Activated CD8-positive, alpha-beta T cell treated with anti-CD3 and anti-CD28 coated beads, Interleukin-2, amount 10 ng/mL, durations not matched to agents 7 days and 5 days (primary cell): ENCODE measurements at regions not wholly inside any gene's neighbourhood (a gene's known extent, or its start where the extent isn't known, plus 50 kb on each side); places are given as distances from the start of the nearest gene placed in this dataset.

ENCODE experiments used
- ATAC-seq: fragments of 150-1000 bp; cut with Tn5 transposase; one replicate; pipeline ENCODE4 v1.10.0; 2021; ENCODE audit warnings: moderate library complexity
- CTCF ChIA-PET: fragments of 350-600 bp; sonication (Branson Sonifier 250); formaldehyde crosslinking; loops from one replicate; lab custom pipeline; 2021; ENCODE audit warnings: antibody characterized with exemption; lab: Charles Lee
- POLR2A ChIA-PET: fragments of 350-600 bp; sonication (Branson Sonifier 250); formaldehyde crosslinking; loops from one replicate; lab custom pipeline; 2021; ENCODE audit warnings: antibody characterized with exemption; lab: Charles Lee
- DNase-seq: peaks from one replicate; pipeline ENCODE4 v3.0.0-alpha.2; 2020
- H3K27ac Mint-ChIP-seq: one replicate; pipeline ENCODE4 v1.8.0; 2021; ENCODE audit warnings: mild to moderate bottlenecking, mixed read lengths
- H3K27me3 Mint-ChIP-seq: one replicate; pipeline ENCODE4 v1.8.0; 2021; ENCODE audit warnings: low read depth, mixed read lengths
- H3K36me3 Mint-ChIP-seq: one replicate; pipeline ENCODE4 v1.8.0; 2021; ENCODE audit warnings: low read depth, mixed read lengths
- H3K4me1 Mint-ChIP-seq: one replicate; pipeline ENCODE4 v1.8.0; 2021; ENCODE audit warnings: low read depth, mixed read lengths
- H3K4me3 Mint-ChIP-seq: one replicate; pipeline ENCODE4 v1.8.0; 2021; ENCODE audit warnings: mild to moderate bottlenecking, mixed read lengths
- H3K9me3 Mint-ChIP-seq: one replicate; pipeline ENCODE4 v1.8.0; 2022; ENCODE audit warnings: mixed read lengths; ENCODE audit not compliant: insufficient read depth

DNA sequence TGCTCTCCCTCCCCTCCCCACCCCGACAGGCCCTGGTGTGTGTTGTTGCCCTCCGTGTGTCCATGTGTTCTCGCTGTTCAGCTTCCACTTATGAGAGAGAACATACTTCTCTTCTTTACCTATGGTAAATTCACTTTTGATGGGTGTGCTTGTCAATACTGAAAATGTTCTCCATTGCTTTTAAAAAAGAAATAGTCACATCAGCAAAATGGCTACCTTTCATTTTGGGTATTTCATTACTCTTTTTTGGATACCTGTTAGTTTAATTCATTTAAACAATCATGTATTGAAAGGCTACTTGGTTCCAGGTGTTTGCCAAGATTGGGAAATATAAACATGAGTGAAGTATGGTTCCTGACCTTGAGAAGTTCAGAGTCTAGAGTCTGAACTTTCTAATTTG lies 107.4 kb upstream of the PITX2 start:
- Mint-ChIP-seq H3K27me3 (no peaks in the 10 kb centered on the region), H3K4me3 (no peak overlapping the region), H3K9me3 (no peaks in the 10 kb centered on the region), H3K36me3 (no peaks in the 10 kb centered on the region), H3K4me1 (no peaks in the 10 kb centered on the region), H3K27ac (no peak overlapping the region)
- CTCF ChIA-PET: no interaction called here
- POLR2A ChIA-PET: no interaction called here
- ATAC-seq (no peak), DNase-seq (no peak)

DNA sequence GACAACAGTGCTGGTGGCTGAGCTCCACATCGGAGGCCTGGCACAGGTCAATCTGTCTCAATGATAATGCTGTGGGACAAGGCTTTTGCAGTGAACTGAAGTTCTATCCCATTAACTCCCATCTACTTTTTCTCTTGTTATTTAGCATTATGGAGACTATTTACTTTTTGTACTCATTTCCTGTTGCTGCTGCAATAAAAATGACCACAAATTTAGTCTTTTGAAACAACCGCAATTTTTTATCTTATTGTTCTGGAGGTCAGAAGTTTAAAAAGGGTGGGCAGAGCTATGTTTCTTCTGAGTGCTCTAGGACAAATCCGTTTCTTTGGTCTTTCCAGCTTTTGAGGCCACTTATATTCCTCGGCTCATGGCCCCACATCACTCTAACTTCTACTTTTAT lies 111.0 kb upstream of the PITX2 start:
- H3K27ac Mint-ChIP-seq: no peak overlapping the region
- ChIA-PET CTCF (no interaction called here), POLR2A (no interaction called here)
- DNase-seq: no peak
- no peak for ATAC-seq
- no peaks in the 10 kb centered on the region for H3K36me3 Mint-ChIP-seq
- no peaks in the 10 kb centered on the region for H3K4me1 Mint-ChIP-seq
- H3K9me3 Mint-ChIP-seq: no peaks in the 10 kb centered on the region
- H3K4me3 Mint-ChIP-seq: no peak overlapping the region
- H3K27me3 Mint-ChIP-seq: no peaks in the 10 kb centered on the region

GRCh38 chr4:110735686-110736085 lies 112.8 kb upstream of the PITX2 start:
- Mint-ChIP-seq H3K36me3 (no peaks in the 10 kb centered on the region), H3K27me3 (no peaks in the 10 kb centered on the region), H3K27ac (no peak overlapping the region), H3K4me3 (no peak overlapping the region), H3K4me1 (no peaks in the 10 kb centered on the region), H3K9me3 (no peaks in the 10 kb centered on the region)
- CTCF ChIA-PET: interaction anchor here (0.6 kb wide), 1 partner anchor 72 kb away, joined by 3 read pairs; no protein-coding TSS in a partner anchor
- DNase-seq (no peak), ATAC-seq (no peak)
- POLR2A ChIA-PET: no interaction called here

- H3K4me3 Mint-ChIP-seq: no peak overlapping the region
- H3K4me1 Mint-ChIP-seq: no peaks in the 10 kb centered on the region
- POLR2A ChIA-PET: no interaction called here
- ATAC-seq (no peak), DNase-seq (no peak)
- CTCF ChIA-PET: no interaction called here
- H3K36me3 Mint-ChIP-seq: no peaks in the 10 kb centered on the region
- H3K27ac Mint-ChIP-seq: no peak overlapping the region
- no peaks in the 10 kb centered on the region for H3K9me3 Mint-ChIP-seq
- H3K27me3 Mint-ChIP-seq: no peaks in the 10 kb centered on the region
Observed at GRCh38 chr4:110737931-110738330, 115.1 kb upstream of the PITX2 start.

DNA sequence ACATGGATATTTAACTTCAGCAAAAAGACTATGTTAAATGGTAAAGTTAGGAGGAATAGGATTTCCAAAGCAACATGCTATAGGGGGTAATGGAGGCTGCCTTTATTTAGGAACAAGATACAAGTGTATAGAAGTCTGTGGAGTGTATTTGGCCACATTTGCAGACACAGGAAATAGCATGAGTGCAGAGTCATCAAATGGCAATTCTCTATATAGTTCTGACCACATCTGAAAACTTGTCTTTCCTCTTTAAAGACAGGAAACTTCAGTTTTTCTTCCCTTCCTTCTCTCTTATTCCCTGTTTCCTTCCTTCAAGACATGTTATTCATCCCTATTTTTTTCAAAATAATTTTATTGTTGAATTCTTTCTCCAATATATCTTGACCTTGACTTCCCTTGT lies 119.3 kb upstream of the PITX2 start:
- no peaks in the 10 kb centered on the region for H3K36me3 Mint-ChIP-seq
- no peaks in the 10 kb centered on the region for H3K27me3 Mint-ChIP-seq
- POLR2A ChIA-PET: no interaction called here
- no peak overlapping the region for H3K27ac Mint-ChIP-seq
- DNase-seq (no peak), ATAC-seq (no peak)
- no peaks in the 10 kb centered on the region for H3K9me3 Mint-ChIP-seq
- H3K4me1 Mint-ChIP-seq: no peaks in the 10 kb centered on the region
- no peak overlapping the region for H3K4me3 Mint-ChIP-seq
- CTCF ChIA-PET: no interaction called here

GRCh38 chr4:110748071-110748470 lies 125.2 kb upstream of the PITX2 start:
- ATAC-seq (no peak), DNase-seq (no peak)
- Mint-ChIP-seq H3K4me3 (no peak overlapping the region), H3K9me3 (no peaks in the 10 kb centered on the region), H3K27me3 (no peaks in the 10 kb centered on the region), H3K27ac (no peak overlapping the region), H3K36me3 (no peaks in the 10 kb centered on the region), H3K4me1 (no peaks in the 10 kb centered on the region)
- POLR2A ChIA-PET: no interaction called here
- CTCF ChIA-PET: no interaction called here

- DNase-seq: no peak
- H3K27me3 Mint-ChIP-seq: no peaks in the 10 kb centered on the region
- H3K4me3 Mint-ChIP-seq: no peak overlapping the region
Observed at GRCh38 chr4:110751183-110751582, 128.3 kb upstream of the PITX2 start.

GRCh38 chr4:110751986-110752385 lies 129.1 kb upstream of the PITX2 start:
- H3K27me3 Mint-ChIP-seq: no peaks in the 10 kb centered on the region
- CTCF ChIA-PET: no interaction called here
- H3K27ac Mint-ChIP-seq: no peak overlapping the region
- POLR2A ChIA-PET: no interaction called here
- no peaks in the 10 kb centered on the region for H3K9me3 Mint-ChIP-seq
- H3K36me3 Mint-ChIP-seq: no peaks in the 10 kb centered on the region
- ATAC-seq (no peak), DNase-seq (no peak)
- H3K4me3 Mint-ChIP-seq: no peak overlapping the region
- H3K4me1 Mint-ChIP-seq: no peaks in the 10 kb centered on the region

More at GRCh38 chr4:110751183-110751582, 128.3 kb upstream of the PITX2 start:
- CTCF ChIA-PET: no interaction called here
- Mint-ChIP-seq H3K9me3 (no peaks in the 10 kb centered on the region), H3K27ac (no peak overlapping the region), H3K4me1 (no peaks in the 10 kb centered on the region), H3K36me3 (no peaks in the 10 kb centered on the region)
- ATAC-seq: no peak
- POLR2A ChIA-PET: no interaction called here

GRCh38 chr4:110753466-110753865 lies 130.6 kb upstream of the PITX2 start:
- Mint-ChIP-seq H3K27me3 (no peaks in the 10 kb centered on the region), H3K4me3 (no peak overlapping the region), H3K36me3 (no peaks in the 10 kb centered on the region), H3K27ac (no peak overlapping the region), H3K9me3 (no peaks in the 10 kb centered on the region), H3K4me1 (no peaks in the 10 kb centered on the region)
- DNase-seq: no peak
- ChIA-PET POLR2A (no interaction called here), CTCF (no interaction called here)
- ATAC-seq: no peak

GRCh38 chr4:110754716-110755115 lies 131.8 kb upstream of the PITX2 start:
- ATAC-seq (no peak), DNase-seq (no peak)
- CTCF ChIA-PET: no interaction called here
- Mint-ChIP-seq H3K36me3 (no peaks in the 10 kb centered on the region), H3K4me1 (no peaks in the 10 kb centered on the region), H3K27me3 (no peaks in the 10 kb centered on the region), H3K9me3 (no peaks in the 10 kb centered on the region), H3K27ac (no peak overlapping the region), H3K4me3 (no peak overlapping the region)
- POLR2A ChIA-PET: no interaction called here

- CTCF ChIA-PET: no interaction called here
- Mint-ChIP-seq H3K27ac (no peak overlapping the region), H3K9me3 (no peaks in the 10 kb centered on the region), H3K27me3 (no peaks in the 10 kb centered on the region), H3K36me3 (no peaks in the 10 kb centered on the region), H3K4me3 (no peak overlapping the region), H3K4me1 (no peaks in the 10 kb centered on the region)
- no peak for ATAC-seq
- POLR2A ChIA-PET: no interaction called here
- no peak for DNase-seq
Observed at GRCh38 chr4:110769578-110769977, 146.7 kb upstream of the PITX2 start.

DNA sequence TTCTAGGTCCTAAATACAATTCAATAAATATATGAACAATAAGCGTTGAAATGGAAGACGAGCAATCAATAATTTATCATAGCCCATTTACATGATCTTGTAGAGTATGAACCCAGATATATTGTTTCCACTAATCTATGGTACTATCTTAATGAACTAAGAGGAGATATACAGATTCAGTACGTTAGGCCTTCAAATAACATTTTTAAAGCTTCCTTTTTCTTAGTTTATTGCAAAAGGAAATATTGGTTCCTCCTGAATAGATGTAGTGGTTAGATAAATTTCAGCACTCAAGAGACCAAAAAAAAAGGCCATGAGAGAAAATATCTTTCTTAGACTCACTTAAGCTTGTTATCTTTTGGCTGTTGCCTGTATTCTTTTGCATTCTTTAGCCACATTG lies 147.5 kb upstream of the PITX2 start:
- no peaks in the 10 kb centered on the region for H3K27me3 Mint-ChIP-seq
- H3K9me3 Mint-ChIP-seq: no peaks in the 10 kb centered on the region
- ChIA-PET CTCF (no interaction called here), POLR2A (no interaction called here)
- ATAC-seq (no peak), DNase-seq (no peak)
- no peaks in the 10 kb centered on the region for H3K36me3 Mint-ChIP-seq
- no peak overlapping the region for H3K27ac Mint-ChIP-seq
- no peak overlapping the region for H3K4me3 Mint-ChIP-seq
- H3K4me1 Mint-ChIP-seq: no peaks in the 10 kb centered on the region

- Mint-ChIP-seq H3K4me1 (no peaks in the 10 kb centered on the region), H3K27ac (no peak overlapping the region), H3K9me3 (no peaks in the 10 kb centered on the region), H3K4me3 (no peak overlapping the region), H3K27me3 (no peaks in the 10 kb centered on the region), H3K36me3 (no peaks in the 10 kb centered on the region)
- no peak for DNase-seq
- ChIA-PET POLR2A (no interaction called here), CTCF (no interaction called here)
- ATAC-seq: no peak
Observed at GRCh38 chr4:110778521-110778920, 155.6 kb upstream of the PITX2 start.
